SU-DHL-6 (cell line): ENCODE measurements at regions not wholly inside any gene's neighbourhood (a gene's known extent, or its start where the extent isn't known, plus 50 kb on each side); places are given as distances from the start of the nearest gene placed in this dataset.

Source experiments
- EZH2phosphoT487 ChIP-seq: fragments of 200-600 bp; sonication (generic), shearing (Covaris generic); conservative IDR thresholded peaks from 2 replicates; pipeline ENCODE4 v1.6.1; 2018; ENCODE audit warnings: mild to moderate bottlenecking, antibody characterized with exemption, low read length, moderate library complexity, mixed read lengths
- TF ChIP-seq, protein P1 (sequence below): fragments of 200-600 bp; sonication (generic); IDR thresholded peaks from one replicate; pipeline ENCODE4 v1.5.1; 2017; ENCODE audit warnings: antibody characterized with exemption, mild to moderate bottlenecking, low read length, moderate library complexity; ENCODE audit not compliant: insufficient read depth, poor library complexity, severe bottlenecking

DNA sequence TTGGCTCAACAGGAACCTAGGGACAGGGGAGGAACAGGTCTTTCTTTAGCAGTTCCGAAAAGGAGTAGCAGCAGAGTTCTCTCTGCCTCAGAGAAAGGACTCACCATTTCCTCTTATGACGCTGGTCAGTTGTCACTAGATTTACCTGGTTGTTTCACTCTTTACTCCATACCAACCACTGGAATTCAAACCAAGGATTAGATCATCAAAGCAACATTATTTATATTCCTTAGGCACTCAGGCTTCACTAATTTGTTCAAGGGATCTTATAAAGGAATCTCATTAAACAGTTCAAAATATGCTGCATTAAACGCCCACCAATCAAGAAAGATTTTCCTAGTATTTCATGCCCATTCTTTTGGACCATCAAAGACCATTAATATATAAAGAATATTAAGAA is 1129.5 kb upstream of the MAP3K7 start:
- TF ChIP-seq, protein P1, sequence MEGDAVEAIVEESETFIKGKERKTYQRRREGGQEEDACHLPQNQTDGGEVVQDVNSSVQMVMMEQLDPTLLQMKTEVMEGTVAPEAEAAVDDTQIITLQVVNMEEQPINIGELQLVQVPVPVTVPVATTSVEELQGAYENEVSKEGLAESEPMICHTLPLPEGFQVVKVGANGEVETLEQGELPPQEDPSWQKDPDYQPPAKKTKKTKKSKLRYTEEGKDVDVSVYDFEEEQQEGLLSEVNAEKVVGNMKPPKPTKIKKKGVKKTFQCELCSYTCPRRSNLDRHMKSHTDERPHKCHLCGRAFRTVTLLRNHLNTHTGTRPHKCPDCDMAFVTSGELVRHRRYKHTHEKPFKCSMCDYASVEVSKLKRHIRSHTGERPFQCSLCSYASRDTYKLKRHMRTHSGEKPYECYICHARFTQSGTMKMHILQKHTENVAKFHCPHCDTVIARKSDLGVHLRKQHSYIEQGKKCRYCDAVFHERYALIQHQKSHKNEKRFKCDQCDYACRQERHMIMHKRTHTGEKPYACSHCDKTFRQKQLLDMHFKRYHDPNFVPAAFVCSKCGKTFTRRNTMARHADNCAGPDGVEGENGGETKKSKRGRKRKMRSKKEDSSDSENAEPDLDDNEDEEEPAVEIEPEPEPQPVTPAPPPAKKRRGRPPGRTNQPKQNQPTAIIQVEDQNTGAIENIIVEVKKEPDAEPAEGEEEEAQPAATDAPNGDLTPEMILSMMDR = no peak
- no peak for TF ChIP-seq EZH2phosphoT487
